ENCODE measurements at regions not wholly inside any gene's neighbourhood (a gene's known extent, or its start where the extent isn't known, plus 50 kb on each side); places are given as distances from the start of the nearest gene placed in this dataset. TPM values are rescaled to one million over a fixed set of nuclear protein-coding genes. Genes with fewer than 3 reads are reported as not detected.
A peak's percentile ranks its signal among the peaks of the same experiment; 100 is the strongest.

DNA sequence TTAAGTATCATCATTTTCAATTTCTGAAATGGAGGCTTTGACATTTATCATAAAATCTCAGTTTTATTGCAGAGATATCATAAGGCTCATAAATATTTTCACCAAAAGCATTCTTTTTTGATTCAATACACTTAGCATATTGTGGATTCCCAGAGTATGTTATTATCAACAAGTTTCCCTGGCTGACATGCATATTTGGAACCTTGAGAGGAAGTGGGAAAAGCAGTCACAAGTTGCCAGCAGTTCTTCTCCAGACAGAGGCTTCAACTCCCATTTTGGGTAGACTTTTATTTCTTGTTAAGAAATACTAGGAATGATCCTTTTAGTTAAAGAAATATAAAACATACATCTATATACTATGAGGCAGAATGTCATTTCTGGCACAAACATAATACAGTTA, 236.5 kb downstream of the ASXL3 start:
- DNase-seq = no peak

DNA sequence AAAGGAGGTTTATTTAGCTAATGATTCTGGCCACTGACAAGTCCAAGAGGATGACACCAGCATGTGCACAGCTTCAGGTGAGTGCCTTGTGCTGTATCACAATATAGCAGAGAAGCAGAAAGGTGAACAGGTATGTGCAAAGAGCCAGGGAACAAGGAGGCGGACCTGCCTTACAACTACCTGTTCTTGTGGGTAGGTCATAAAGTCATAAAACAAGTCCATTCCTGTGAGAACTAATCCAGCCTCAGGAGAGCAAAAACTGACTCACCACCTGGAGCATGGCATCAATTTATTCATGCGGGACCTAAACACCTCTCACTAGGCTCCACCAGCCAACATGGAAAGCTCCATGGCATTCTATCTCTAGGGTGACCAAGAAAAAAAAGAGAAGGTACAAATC, 234.2 kb downstream of the ASXL3 start:
- no peak for DNase-seq

DNA sequence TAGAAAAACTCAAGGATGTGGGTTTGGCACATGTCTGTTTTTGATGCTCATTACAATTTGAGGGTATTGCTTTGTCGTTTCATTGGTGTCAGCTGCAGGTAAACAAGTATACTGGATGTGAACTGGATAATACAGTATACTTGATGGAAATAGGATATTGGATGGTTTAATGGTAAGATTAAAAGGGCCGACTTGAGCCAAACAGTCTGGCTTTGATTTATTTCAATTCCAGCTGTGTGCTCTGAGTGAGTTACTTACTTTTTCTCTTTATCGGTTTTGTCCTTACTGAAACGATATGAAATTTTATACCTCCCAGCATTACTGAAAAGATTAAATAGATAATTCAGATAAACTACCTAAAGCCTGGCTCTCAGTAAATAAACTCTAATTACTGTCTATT, 227.6 kb downstream of the ASXL3 start:
- no peak for DNase-seq

DNA sequence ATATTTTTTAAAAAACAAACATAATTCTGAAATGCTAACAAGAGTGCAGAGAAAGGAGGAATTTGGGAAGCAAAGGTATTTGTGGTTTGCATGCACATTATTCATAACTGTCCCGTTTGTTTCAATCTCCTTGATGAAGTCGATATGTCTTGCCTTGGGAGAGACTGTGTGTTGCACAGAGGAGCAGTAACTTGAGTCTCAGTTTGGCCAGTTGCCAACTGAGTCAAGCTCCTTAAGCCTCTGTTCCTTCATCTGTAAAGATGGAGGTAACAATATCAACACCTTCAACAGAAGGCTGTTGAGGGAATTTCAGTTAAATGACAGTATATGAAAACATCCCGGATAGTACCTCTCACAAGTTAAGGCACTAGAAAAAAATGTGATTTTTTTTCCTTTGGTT, 226.2 kb downstream of the ASXL3 start:
- DNase-seq = peak; percentile 73

DNA sequence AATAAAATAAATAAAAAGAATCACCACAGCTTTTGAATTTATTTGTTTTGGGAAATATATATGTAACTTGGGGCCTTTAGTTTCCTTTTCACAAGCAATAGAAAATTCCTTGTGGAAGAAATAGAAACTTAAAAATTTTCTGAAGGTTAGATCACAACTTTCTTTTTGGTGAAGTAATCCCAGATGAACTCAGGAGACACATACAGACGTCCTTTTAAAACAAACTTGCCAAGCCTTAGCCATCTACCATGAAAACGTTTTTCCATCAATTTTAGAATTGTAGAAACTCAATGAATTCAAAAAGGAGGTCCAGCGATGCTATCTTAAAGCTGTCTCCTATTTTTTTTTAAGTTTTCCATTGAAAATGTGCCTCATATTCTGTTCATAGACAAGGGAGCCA, 225.6 kb downstream of the ASXL3 start:
- no peak for DNase-seq

DNA sequence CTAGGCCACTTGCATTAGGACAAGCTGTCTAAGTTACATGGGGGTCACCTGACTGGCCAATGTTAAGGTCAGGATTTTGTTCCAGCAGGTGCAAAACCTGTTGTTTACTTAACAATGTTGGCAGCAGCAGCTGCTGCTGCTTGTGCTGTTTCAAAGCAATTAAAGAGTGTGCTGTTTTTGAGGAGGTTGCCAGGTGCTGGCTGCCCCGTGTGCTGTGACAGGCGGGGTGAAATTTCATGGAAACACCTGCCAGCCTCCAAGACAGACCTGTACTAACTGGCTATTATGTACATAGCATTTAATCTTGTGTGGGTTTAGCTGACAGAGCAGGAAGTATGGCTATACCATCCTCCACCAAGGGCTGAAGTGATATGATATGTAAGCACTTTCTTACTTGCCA, 224.9 kb downstream of the ASXL3 start:
- peak; percentile 69 for DNase-seq

Small RNAs in the stretch of these regions (small RNA-seq; reads per million reads assigned to genes)
- gene RF00019 (ENCODE audit: low replicate concordance) = not detected

Data from tongue (tissue), 2 donors.